Natural killer cell treated with Interleukin-12 subunit alpha and Interleukin-12 subunit beta and Interleukin-15 and Interleukin-18, amount 100 ng/mL, for 72 hours (primary cell): ENCODE measurements at regions not wholly inside any gene's neighbourhood (a gene's known extent, or its start where the extent isn't known, plus 50 kb on each side); places are given as distances from the start of the nearest gene placed in this dataset.
A peak's percentile ranks its signal among the peaks of the same experiment; 100 is the strongest.

ENCODE experiments used
- ATAC-seq, 2 donors: fragments of 150-1000 bp; cut with Tn5 transposase in 1 of 2; sonication (Bioruptor Pico), chemical (Tn5 transposase) in 1 of 2; 2 replicates each; pipeline ENCODE4 v1.10.0; 2021
- DNase-seq: peaks from one replicate; pipeline ENCODE4 v3.0.0; 2022; ENCODE audit warnings: low spot score
- H3K27ac Mint-ChIP-seq, 2 donors: 1 replicate in 1 of 2; 2 replicates in 1 of 2; pipeline ENCODE4 v1.8.0; 2022; ENCODE audit warnings: mixed read lengths in 2 of 2, mild to moderate bottlenecking in 1 of 2, moderate library complexity in 1 of 2
- H3K27me3 Mint-ChIP-seq, 2 donors: 1 replicate in 1 of 2; 2 replicates in 1 of 2; pipeline ENCODE4 v1.8.0; 2022; ENCODE audit warnings: mixed read lengths in 2 of 2
- H3K36me3 Mint-ChIP-seq: one replicate; pipeline ENCODE4 v1.8.0; 2022; ENCODE audit warnings: mixed read lengths
- H3K4me1 Mint-ChIP-seq, 2 donors: 1 replicate in 1 of 2; 2 replicates in 1 of 2; pipeline ENCODE4 v1.8.0; 2022; ENCODE audit warnings: low read depth in 2 of 2, mixed read lengths in 2 of 2, mild to moderate bottlenecking in 1 of 2
- H3K4me3 Mint-ChIP-seq: one replicate; pipeline ENCODE4 v1.8.0; 2022; ENCODE audit warnings: mixed read lengths
- H3K9me3 Mint-ChIP-seq: 2 replicates; pipeline ENCODE4 v1.8.0; 2022; ENCODE audit warnings: mixed read lengths

DNA sequence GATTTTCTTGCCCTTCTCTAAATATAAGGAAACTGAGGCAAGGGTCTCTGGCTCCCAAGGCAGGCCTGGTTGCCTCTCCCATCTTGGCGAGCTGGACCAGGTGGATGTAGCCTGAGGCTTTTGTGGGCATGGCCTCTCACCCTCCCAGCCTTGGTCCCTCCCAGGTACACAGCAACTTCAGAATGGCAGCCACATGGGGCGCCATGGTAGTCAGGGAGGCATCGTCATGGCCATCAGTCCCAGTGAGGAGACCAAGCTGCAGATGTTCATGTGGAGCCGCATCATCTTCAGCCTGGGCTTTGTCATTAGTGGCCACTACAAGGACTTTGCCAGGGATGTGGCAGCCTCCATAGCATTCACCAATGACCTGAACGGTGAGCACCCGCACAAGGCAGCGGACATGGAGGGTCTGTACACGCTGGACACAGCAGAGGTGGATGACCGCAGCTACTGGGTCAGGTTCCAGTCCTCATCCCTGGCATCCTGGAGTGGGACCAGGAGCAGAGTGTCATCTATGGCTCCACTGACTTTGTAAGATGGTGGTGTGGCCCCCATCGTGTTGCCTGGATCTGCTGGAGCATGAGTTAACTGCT is 165.8 kb upstream of the ZNF267 start:
- DNase-seq (no peak), ATAC-seq (no peak)
- Mint-ChIP-seq H3K9me3 (no peaks in the 10 kb centered on the region), H3K27ac (peak overlapping the region in 1 of 2 donors; percentile 31), H3K27me3 (no peaks in the 10 kb centered on the region), H3K4me3 (no peak overlapping the region), H3K36me3 (peaks cover 8% of the 10 kb centered on the region), H3K4me1 (peaks cover 15 to 23% of the 10 kb centered on the region in 2 donors)

GRCh38 chr16:31708348-31708747 is 165.3 kb upstream of the ZNF267 start:
- DNase-seq (no peak), ATAC-seq (no peak)
- H3K4me3 Mint-ChIP-seq: no peak overlapping the region
- peak overlapping the region in 1 of 2 donors; percentile 31 for H3K27ac Mint-ChIP-seq
- peaks cover 8% of the 10 kb centered on the region for H3K36me3 Mint-ChIP-seq
- peaks cover 16 to 26% of the 10 kb centered on the region in 2 donors for H3K4me1 Mint-ChIP-seq
- H3K9me3 Mint-ChIP-seq: no peaks in the 10 kb centered on the region
- no peaks in the 10 kb centered on the region for H3K27me3 Mint-ChIP-seq

DNA sequence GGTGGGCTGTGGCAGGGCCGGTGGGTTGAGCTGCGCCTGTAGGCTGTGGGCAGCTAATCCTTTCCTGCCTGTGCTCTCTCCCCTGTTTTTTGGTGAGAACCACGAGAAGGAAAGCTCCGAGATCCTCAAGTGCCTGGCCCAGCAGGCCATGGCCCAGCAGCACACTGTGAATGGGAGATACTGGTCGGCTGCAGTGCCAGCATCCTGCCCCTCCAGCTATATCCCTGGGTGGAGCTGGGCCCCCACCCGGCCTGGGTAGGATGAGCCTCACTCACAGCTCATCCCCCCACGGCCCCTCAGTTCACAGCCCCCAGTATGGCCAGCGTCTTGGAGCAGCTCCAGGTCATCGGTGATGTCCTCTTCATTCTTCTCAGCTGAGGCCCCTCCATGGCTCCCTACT is 164.4 kb upstream of the ZNF267 start:
- no peak for ATAC-seq
- H3K4me1 Mint-ChIP-seq: peaks cover 18 to 30% of the 10 kb centered on the region in 2 donors
- no peak overlapping the region for H3K4me3 Mint-ChIP-seq
- H3K9me3 Mint-ChIP-seq: no peaks in the 10 kb centered on the region
- H3K36me3 Mint-ChIP-seq: peaks cover 11% of the 10 kb centered on the region
- H3K27me3 Mint-ChIP-seq: no peaks in the 10 kb centered on the region
- peak overlapping the region in 1 of 2 donors; percentile 20 for H3K27ac Mint-ChIP-seq
- DNase-seq: no peak

GRCh38 chr16:31710134-31710533 is 163.5 kb upstream of the ZNF267 start:
- H3K4me1 Mint-ChIP-seq: peaks cover 28 to 39% of the 10 kb centered on the region in 2 donors

DNA sequence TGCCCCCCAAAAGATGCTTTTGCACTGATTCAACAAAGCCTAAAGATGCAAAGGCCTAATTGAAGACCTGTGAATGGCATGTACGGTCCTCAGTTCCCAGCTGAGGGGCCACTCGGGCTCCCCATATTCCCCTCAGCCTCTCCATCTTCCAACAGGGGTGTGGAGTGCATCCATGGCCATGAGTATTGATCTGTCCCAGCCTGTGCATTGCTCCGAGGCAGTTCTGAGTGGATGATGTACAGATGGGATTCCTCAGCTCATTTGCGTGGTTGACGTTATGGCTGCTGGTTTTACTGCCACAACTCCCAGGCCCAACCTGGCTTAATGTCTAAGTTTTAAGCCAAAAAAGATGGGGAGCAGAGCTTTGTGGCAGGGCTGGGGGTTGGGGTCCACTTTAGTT is 162.7 kb upstream of the ZNF267 start:
- Mint-ChIP-seq H3K4me1 (peaks cover 35 to 46% of the 10 kb centered on the region in 2 donors), H3K4me3 (no peak overlapping the region), H3K27ac (no peak overlapping the region)

More at GRCh38 chr16:31710134-31710533, 163.5 kb upstream of the ZNF267 start:
- H3K4me3 Mint-ChIP-seq: no peak overlapping the region
- no peaks in the 10 kb centered on the region for H3K27me3 Mint-ChIP-seq
- no peak for ATAC-seq
- H3K9me3 Mint-ChIP-seq: no peaks in the 10 kb centered on the region
- H3K36me3 Mint-ChIP-seq: peaks cover 20% of the 10 kb centered on the region
- no peak for DNase-seq
- peak overlapping the region in 1 of 2 donors; percentile 20 for H3K27ac Mint-ChIP-seq

DNA sequence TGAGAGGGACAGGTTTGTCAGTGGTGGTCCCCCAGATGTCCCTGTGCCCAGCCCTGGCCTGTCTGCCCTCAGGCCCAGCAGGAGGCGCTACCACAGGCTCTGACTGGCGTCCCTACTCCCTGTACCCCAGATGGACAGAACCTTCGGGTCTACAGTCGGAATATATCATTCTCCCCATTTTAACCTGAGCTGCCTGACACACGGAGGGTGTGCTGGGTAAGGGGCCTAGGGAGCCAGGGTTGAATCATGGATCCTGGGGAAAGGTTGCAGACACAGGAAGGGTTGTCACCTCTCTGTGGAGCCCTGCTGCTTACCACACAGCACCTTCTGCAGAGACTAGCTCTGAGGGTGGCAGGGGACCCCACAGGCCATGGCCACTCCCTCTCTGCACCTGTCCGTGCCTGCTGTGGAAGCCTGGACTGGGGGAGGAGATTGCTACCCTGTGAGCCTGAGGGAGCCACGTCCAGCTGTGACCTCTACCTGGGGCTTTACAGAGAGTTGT is 162.2 kb upstream of the ZNF267 start:
- Mint-ChIP-seq H3K4me3 (peak overlapping the region; percentile 41), H3K27me3 (no peaks in the 10 kb centered on the region), H3K27ac (peak overlapping the region; percentile 48 to 98), H3K9me3 (no peaks in the 10 kb centered on the region), H3K4me1 (peaks cover 40 to 46% of the 10 kb centered on the region in 2 donors), H3K36me3 (peaks cover 22% of the 10 kb centered on the region)
- ATAC-seq: no peak
- DNase-seq: no peak

More for the DNA sequence above, 162.7 kb upstream of the ZNF267 start:
- Mint-ChIP-seq H3K9me3 (no peaks in the 10 kb centered on the region), H3K27me3 (no peaks in the 10 kb centered on the region), H3K36me3 (peaks cover 22% of the 10 kb centered on the region)
- DNase-seq (no peak), ATAC-seq (no peak)

DNA sequence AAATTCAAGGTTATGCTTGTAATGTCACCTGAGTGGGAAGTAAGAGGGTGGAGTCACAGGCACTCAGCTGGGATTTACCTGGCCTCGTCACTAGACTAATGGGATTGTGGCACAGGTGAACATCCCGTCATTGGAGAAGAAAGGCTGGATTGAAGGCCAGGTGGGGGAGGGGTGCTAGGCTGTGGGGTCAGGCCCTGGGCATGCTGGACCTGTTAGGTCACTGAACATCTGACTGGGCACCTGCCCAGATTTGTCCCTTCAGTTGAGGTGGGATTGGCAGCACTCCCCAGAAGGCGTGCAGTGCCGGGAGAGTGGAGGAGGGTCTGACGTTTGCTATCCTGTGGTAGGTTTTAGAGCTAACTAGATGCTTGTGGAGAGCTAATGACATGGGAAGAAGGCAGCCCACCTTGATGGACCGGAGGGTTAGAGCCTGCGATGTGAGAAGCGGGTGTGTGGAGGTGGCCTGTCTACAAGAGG is 161.5 kb upstream of the ZNF267 start:
- Mint-ChIP-seq H3K4me3 (peak overlapping the region; percentile 41), H3K4me1 (peaks cover 41 to 46% of the 10 kb centered on the region in 2 donors), H3K27me3 (no peaks in the 10 kb centered on the region), H3K36me3 (peaks cover 22% of the 10 kb centered on the region), H3K9me3 (no peaks in the 10 kb centered on the region), H3K27ac (peak overlapping the region; percentile 48 to 98)
- no peak for DNase-seq
- ATAC-seq: no peak

DNA sequence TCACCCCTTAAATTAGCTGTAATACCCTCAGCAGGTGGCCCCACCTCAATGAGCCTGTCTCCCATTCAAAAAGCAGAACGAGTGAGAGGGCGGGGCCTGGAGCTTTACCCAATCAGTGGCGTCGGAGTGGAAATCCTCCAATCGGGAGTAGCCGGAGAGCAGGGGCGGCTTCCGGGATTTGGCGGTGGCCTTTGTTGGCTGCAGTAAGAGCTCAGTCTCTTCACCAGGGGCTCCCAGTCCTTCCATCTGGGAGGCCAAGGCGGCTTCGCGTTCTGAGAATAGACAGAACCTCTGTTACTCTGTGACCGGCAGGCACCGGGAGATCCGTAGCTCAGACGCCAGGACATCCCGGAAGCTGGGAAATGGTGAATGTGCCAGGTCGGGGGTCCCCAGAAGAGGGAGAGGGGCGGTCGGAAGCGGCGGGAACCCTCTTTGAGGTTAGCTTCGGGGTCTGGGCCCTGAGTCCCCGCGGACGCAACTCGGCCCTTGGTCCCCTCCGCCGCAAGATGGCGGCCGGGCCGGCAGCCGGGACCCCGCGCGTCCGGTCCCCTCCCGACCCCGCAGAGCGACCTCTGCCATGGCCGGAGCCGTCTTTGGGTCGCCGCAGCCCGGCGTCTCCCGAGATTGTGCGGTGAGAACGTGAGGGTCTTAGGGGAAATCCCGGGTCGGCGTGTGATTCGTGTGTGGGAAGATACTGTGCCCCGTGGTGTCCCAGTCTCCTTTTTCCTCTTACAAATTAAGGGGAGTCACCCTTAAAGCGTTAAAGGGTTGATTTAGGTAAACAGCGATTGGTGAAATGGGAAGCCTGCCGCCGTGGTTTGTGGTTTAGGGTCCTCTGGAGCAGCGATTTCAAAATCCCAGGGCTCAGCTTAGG is 160.3 kb upstream of the ZNF267 start:
- peak overlapping the region; percentile 95 for H3K4me3 Mint-ChIP-seq
- peak overlapping the region; percentile 85 to 98 for H3K27ac Mint-ChIP-seq
- peaks cover 19% of the 10 kb centered on the region for H3K36me3 Mint-ChIP-seq
- peaks cover 42 to 47% of the 10 kb centered on the region in 2 donors for H3K4me1 Mint-ChIP-seq
- no peaks in the 10 kb centered on the region for H3K27me3 Mint-ChIP-seq
- H3K9me3 Mint-ChIP-seq: no peaks in the 10 kb centered on the region
- peak; percentile 93 for DNase-seq
- ATAC-seq: peak; percentile 91

DNA sequence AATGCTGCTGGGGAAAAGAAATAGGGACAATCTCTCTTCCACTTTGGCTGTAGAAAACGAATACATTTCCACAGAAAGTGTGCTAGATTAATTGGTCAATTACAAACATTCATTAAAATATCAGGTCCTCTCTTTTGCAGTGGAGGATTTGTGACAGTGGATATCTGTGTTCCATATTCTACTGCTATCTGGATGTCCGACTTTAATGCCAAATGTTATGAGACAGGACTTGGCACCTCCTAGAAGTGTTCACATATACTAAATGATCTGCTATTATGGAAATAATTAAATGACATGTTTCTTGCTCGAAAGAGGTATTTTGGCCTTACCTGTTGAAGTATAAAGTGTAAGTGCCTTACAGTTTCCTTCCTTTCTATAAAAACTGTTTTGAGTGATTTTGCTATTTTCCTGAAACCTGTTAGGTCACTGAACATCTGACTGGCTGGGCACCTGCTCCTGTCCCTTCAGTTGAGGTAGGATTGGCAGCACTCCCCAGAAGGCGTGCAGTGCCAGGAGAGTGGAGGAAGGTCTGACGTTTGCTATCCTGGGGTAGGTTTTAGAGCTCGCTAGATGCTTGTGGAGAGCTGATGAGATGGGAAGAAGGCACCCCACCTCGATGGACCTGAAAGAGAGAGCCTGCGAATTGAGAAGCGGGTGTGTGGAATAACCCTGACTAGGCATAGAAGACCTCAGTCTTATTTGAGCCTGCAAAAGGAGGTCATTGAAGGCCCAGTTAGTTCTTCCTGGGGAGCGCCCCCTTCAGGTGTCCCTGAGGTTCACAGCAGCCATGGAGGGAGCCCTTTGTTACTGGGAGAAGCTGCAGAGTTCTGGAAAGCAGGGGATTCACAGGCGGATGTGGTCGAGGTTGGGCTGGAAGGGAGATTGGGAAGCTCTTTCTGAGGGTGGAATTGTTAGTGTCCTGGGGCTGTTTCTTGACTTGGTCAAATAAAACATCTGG is 159.4 kb upstream of the ZNF267 start:
- Mint-ChIP-seq H3K4me1 (peaks cover 40 to 53% of the 10 kb centered on the region in 2 donors), H3K27ac (peak overlapping the region; percentile 85 to 98), H3K36me3 (peaks cover 19% of the 10 kb centered on the region), H3K4me3 (peak overlapping the region; percentile 95), H3K9me3 (no peaks in the 10 kb centered on the region), H3K27me3 (no peaks in the 10 kb centered on the region)
- DNase-seq: no peak
- no peak for ATAC-seq

DNA sequence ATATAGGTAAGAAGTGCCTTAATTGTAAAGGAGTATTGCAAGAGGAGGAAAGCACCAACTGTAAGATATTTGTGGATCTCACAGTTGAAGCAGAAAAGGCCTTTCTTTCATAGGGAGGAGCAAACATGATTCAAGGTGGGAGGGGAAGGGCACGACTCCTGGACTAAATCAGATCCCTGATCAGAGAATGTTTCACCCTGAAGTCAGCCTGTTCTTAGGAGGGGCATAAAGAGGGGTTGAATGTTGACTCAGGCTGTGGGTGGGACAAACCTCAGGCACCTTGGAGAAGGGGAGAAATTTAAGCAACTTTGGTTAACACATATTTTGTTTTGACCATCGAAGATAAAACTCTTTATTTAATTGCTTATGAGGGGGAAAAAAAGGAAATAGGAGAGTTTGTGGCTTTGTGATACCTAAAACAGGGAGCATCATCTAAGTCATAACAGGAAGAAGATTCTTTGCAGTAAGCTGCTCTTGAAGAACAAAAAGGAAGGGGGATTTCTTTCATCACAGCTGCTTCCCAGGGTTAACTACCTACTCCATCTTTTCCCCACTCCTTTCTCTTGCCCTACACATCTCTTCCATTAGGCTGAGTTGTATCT is 158.6 kb upstream of the ZNF267 start:
- peaks cover 35 to 58% of the 10 kb centered on the region in 2 donors for H3K4me1 Mint-ChIP-seq
- ATAC-seq (peak; percentile 66 to 79), DNase-seq (peak; percentile 86)
- peaks cover 14% of the 10 kb centered on the region for H3K36me3 Mint-ChIP-seq
- peak overlapping the region; percentile 85 to 98 for H3K27ac Mint-ChIP-seq
- peak overlapping the region; percentile 95 for H3K4me3 Mint-ChIP-seq
- no peaks in the 10 kb centered on the region for H3K27me3 Mint-ChIP-seq
- H3K9me3 Mint-ChIP-seq: no peaks in the 10 kb centered on the region

GRCh38 chr16:31715915-31716314 is 157.7 kb upstream of the ZNF267 start:
- DNase-seq (no peak), ATAC-seq (no peak)
- Mint-ChIP-seq H3K36me3 (peaks cover 14% of the 10 kb centered on the region), H3K9me3 (no peaks in the 10 kb centered on the region), H3K27me3 (no peaks in the 10 kb centered on the region), H3K4me1 (peaks cover 41 to 65% of the 10 kb centered on the region in 2 donors), H3K27ac (peak overlapping the region; percentile 85 to 98), H3K4me3 (peak overlapping the region; percentile 95)

DNA sequence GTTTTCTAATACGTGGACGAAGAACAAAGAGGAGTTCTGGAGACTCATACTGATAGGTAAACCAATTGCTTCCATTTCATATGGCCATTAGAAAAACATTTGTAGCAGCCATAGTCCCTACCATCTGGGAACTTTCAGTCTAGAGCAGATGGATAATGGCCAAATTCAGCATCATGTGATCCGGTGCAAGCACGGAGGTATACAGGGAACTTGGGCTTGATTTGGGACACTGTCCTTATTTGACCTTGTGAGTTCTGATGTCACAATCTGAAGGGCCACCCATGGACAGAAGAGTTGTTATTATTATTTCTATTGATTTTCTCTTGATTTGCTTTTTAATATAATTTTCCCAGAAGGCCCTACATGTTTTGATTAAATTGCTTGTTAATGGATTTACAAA is 154.6 kb upstream of the ZNF267 start:
- Mint-ChIP-seq H3K4me1 (peaks cover 24 to 53% of the 10 kb centered on the region in 2 donors), H3K36me3 (peaks cover 25% of the 10 kb centered on the region), H3K4me3 (no peak overlapping the region), H3K27me3 (no peaks in the 10 kb centered on the region), H3K9me3 (no peaks in the 10 kb centered on the region), H3K27ac (no peak overlapping the region)
- ATAC-seq (no peak), DNase-seq (no peak)

- Mint-ChIP-seq H3K9me3 (peaks cover 3% of the 10 kb centered on the region), H3K4me3 (no peak overlapping the region), H3K27me3 (no peaks in the 10 kb centered on the region), H3K36me3 (peaks cover 62% of the 10 kb centered on the region), H3K4me1 (peaks cover 21 to 23% of the 10 kb centered on the region in 2 donors), H3K27ac (peak overlapping the region in 1 of 2 donors; percentile 36)
- DNase-seq (no peak), ATAC-seq (no peak)
Measured at GRCh38 chr16:31727553-31727952, 146.1 kb upstream of the ZNF267 start.
